ENCODE measurements at regions not wholly inside any gene's neighbourhood (a gene's known extent, or its start where the extent isn't known, plus 50 kb on each side); places are given as distances from the start of the nearest gene placed in this dataset.

DNA sequence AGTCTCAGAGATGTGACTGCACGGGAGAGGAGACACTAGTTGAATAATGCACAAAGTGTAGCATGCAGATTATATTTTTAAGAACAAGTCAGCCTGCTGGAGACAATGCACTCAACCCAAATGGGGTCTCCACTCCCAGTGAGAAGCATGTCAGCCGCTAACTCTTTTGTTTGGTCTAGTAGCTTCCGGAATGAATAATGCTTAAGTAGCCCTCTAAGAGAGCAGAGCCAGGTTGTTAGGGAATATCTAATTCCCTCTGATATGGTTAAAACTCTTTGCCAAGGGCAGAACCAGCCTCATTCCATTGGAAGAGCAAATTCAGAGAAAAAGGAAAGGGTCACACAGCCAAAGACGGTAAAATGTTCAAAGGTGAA lies 80.4 kb downstream of the DAD1 start:
- TF ChIP-seq, protein P1, sequence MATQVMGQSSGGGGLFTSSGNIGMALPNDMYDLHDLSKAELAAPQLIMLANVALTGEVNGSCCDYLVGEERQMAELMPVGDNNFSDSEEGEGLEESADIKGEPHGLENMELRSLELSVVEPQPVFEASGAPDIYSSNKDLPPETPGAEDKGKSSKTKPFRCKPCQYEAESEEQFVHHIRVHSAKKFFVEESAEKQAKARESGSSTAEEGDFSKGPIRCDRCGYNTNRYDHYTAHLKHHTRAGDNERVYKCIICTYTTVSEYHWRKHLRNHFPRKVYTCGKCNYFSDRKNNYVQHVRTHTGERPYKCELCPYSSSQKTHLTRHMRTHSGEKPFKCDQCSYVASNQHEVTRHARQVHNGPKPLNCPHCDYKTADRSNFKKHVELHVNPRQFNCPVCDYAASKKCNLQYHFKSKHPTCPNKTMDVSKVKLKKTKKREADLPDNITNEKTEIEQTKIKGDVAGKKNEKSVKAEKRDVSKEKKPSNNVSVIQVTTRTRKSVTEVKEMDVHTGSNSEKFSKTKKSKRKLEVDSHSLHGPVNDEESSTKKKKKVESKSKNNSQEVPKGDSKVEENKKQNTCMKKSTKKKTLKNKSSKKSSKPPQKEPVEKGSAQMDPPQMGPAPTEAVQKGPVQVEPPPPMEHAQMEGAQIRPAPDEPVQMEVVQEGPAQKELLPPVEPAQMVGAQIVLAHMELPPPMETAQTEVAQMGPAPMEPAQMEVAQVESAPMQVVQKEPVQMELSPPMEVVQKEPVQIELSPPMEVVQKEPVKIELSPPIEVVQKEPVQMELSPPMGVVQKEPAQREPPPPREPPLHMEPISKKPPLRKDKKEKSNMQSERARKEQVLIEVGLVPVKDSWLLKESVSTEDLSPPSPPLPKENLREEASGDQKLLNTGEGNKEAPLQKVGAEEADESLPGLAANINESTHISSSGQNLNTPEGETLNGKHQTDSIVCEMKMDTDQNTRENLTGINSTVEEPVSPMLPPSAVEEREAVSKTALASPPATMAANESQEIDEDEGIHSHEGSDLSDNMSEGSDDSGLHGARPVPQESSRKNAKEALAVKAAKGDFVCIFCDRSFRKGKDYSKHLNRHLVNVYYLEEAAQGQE (IDR thresholded peaks at IDR 0.05; ENCODE audit: insufficient read depth in 1 of 2, low read depth in 2 of 2, low read length in 1 of 2), result no peak
- TF ChIP-seq, protein P2, sequence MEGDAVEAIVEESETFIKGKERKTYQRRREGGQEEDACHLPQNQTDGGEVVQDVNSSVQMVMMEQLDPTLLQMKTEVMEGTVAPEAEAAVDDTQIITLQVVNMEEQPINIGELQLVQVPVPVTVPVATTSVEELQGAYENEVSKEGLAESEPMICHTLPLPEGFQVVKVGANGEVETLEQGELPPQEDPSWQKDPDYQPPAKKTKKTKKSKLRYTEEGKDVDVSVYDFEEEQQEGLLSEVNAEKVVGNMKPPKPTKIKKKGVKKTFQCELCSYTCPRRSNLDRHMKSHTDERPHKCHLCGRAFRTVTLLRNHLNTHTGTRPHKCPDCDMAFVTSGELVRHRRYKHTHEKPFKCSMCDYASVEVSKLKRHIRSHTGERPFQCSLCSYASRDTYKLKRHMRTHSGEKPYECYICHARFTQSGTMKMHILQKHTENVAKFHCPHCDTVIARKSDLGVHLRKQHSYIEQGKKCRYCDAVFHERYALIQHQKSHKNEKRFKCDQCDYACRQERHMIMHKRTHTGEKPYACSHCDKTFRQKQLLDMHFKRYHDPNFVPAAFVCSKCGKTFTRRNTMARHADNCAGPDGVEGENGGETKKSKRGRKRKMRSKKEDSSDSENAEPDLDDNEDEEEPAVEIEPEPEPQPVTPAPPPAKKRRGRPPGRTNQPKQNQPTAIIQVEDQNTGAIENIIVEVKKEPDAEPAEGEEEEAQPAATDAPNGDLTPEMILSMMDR (IDR thresholded peaks at IDR 0.05), result no peak
